Heart left ventricle (tissue), 16 donors: ENCODE measurements at regions not wholly inside any gene's neighbourhood (a gene's known extent, or its start where the extent isn't known, plus 50 kb on each side); places are given as distances from the start of the nearest gene placed in this dataset.

ENCODE experiments used
- ATAC-seq, 4 donors: fragments of 200-7000 bp; cut with Tn5 transposase; one replicate each; pipeline ENCODE4 v1.9.1; 2020 to 2022; ENCODE audit warnings: moderate library complexity in 4 of 4, mild to moderate bottlenecking in 3 of 4, moderate number of reproducible peaks in 1 of 4
- DNase-seq, 5 donors: peaks; one replicate each; pipeline ENCODE4 v3.0.0-alpha.2; 2020
- H3K27ac ChIP-seq, 12 donors: fragments of 200-600 bp; sonication (generic) in 4 of 12; one replicate each; pipeline versions ENCODE4 v1.5.0 to v1.8.0; 2016 to 2022; ENCODE audit warnings: mild to moderate bottlenecking in 2 of 12
- H3K27me3 ChIP-seq, 9 donors: fragments of 200-600 bp; sonication (generic) in 2 of 9; one replicate each; pipeline versions ENCODE4 v1.5.1 to v1.8.0; 2016 to 2022; ENCODE audit warnings: mild to moderate bottlenecking in 3 of 9
- H3K36me3 ChIP-seq, 9 donors: fragments of 200-600 bp; sonication (generic) in 2 of 9; one replicate each; pipeline versions ENCODE4 v1.5.0 to v1.8.0; 2018 to 2022; ENCODE audit warnings: mild to moderate bottlenecking in 2 of 9
- H3K4me1 ChIP-seq, 12 donors: fragments of 200-600 bp; sonication (generic) in 4 of 12; one replicate each; pipeline versions ENCODE4 v1.5.0 to v1.8.0; 2016 to 2022; ENCODE audit warnings: mild to moderate bottlenecking in 3 of 12
- H3K4me3 ChIP-seq, 12 donors: fragments of 200-600 bp; sonication (generic) in 4 of 12; one replicate each; pipeline versions ENCODE4 v1.5.0 to v1.8.0; 2017 to 2022; ENCODE audit warnings: mild to moderate bottlenecking in 9 of 12, moderate library complexity in 4 of 12
- H3K9me3 ChIP-seq, 12 donors: fragments of 200-600 bp; sonication (generic) in 4 of 12; one replicate each; pipeline versions ENCODE4 v1.5.0 to v1.8.0; 2016 to 2022; ENCODE audit warnings: mild to moderate bottlenecking in 1 of 12
- POLR2A ChIP-seq, 2 donors: fragments of 450-650 bp; IDR thresholded peaks; one replicate each; pipeline ENCODE4 v1.6.1; 2017; ENCODE audit warnings: antibody characterized with exemption in 2 of 2, mild to moderate bottlenecking in 2 of 2, moderate library complexity in 2 of 2
- WGBS, 4 donors: extraction: QIAGEN DNeasy Blood & Tissue Kit in 2 of 4; methylation state at CpG; one replicate each; pipeline versions ENCODE4 v1.1.5 to v1.1.7; 2013 to 2018; 5-methylcytosine and 5-hydroxymethylcytosine counted together
- intact Hi-C, 10 donors: fragments of 100-400 bp; cut with DNase I; formaldehyde crosslinking; loops; one replicate each; pipeline versions ENCODE4 v1.11.1 to v1.14.2; 2022
- TF ChIP-seq, protein P1 (sequence below), 12 donors: fragments of 200-600 bp; sonication (generic) in 4 of 12; IDR thresholded peaks; one replicate each; pipeline versions ENCODE4 v1.5.0 to v1.8.0; 2018 to 2022; ENCODE audit warnings: antibody characterized with exemption in 12 of 12, mild to moderate bottlenecking in 5 of 12
- donor health status: ischemic (EF 13 %, LVEDD 7.1; RV severe dilation, severe dysfunction).
- donor health status: healthy with polysubstance abuse.
- donor health status: DM: no; HTN: yes; CAD: no.
- donor health status: DM: no; HTN: no; CAD: no.
- donor health status: ischemic (EF 25% LVEDD 6.9; RV normal size, moderate dysfunction).
- donor health status: ischemic (EF 25% LVEDD 5.7; RV mildly dilated, moderate dysfunction).
- donor health status: healthy.
- donor health status: DM: yes; HTN: yes; CAD: no.
- donor health status: ischemic (EF 35%, LVEDD 5.7; RV mildly dilated, moderate dysfunction).
- donor health status: nonischemic (EF 11% LVEDD 7.7; RV severe dilation, severe dysfunction).
- donor health status: DM: yes; HTN: yes; CAD: no.
- donor health status: PGD.
- donor health status: ischemic (EF 29% LVEDD 5.4; RV normal size, mild dysfunction).
- donor health status: nonischemic (EF 23%, LVEDD 6.1; RV moderate dilation, normal function).

GRCh38 chr2:121886059-121886458 is 130.6 kb downstream of the TSN start:
- intact Hi-C loops = no loop called here
- Histone ChIP-seq H3K4me1 (no peaks in the 10 kb centered on the region), H3K27me3 (peaks cover 0 to 4% (median 0%) of the 10 kb centered on the region in 9 donors), H3K36me3 (no peaks in the 10 kb centered on the region), H3K9me3 (no peaks in the 10 kb centered on the region), H3K4me3 (no peak overlapping the region), H3K27ac (no peak overlapping the region)
- 90 to 93% (median 92%) methylated on average over 4 of the region's 4 CpGs for WGBS, 4 donors
- ATAC-seq = no peak
- no peak for DNase-seq
- no peak for TF ChIP-seq POLR2A (IDR thresholded peaks at IDR 0.05)
- TF ChIP-seq, protein P1, sequence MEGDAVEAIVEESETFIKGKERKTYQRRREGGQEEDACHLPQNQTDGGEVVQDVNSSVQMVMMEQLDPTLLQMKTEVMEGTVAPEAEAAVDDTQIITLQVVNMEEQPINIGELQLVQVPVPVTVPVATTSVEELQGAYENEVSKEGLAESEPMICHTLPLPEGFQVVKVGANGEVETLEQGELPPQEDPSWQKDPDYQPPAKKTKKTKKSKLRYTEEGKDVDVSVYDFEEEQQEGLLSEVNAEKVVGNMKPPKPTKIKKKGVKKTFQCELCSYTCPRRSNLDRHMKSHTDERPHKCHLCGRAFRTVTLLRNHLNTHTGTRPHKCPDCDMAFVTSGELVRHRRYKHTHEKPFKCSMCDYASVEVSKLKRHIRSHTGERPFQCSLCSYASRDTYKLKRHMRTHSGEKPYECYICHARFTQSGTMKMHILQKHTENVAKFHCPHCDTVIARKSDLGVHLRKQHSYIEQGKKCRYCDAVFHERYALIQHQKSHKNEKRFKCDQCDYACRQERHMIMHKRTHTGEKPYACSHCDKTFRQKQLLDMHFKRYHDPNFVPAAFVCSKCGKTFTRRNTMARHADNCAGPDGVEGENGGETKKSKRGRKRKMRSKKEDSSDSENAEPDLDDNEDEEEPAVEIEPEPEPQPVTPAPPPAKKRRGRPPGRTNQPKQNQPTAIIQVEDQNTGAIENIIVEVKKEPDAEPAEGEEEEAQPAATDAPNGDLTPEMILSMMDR (IDR thresholded peaks at IDR 0.05) = no peak

DNA sequence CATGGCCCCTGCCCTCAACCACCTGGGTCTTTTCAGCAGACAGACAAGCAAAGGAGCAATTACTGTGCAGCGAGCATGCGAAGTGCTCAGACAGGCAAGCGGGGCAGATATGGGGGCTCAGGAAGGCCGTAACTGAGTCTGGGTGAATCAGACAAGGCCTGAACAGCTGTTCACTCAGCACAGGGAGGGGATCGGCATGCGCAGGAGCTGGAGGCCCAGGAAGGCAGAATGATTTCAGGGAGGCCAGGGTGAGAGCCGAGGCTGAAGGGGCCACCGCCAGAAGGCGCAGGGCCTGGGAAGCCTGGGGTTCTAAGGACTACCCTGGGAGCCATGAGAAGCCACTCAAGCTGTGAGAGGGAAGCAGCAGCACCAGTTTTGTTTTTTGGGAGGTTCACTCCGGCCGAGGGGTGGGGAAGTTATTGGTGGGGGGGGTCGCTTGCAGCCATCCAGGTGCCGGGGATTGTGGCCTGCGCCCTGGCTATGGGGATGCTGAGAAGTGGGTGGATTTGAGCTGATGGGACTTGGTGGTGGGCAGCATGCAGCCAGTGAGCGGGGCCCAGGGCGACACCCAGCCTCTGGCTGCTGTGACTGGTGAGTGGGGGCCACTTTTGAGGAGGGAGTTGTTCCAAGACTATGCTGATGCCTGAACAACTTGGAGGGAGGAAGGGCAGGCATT is 132.2 kb downstream of the TSN start:
- no peaks in the 10 kb centered on the region for H3K9me3 ChIP-seq
- WGBS, 4 donors = 93 to 96% (median 95%) methylated on average over 16 of the region's 16 CpGs
- no peaks in the 10 kb centered on the region for H3K27me3 ChIP-seq
- TF ChIP-seq POLR2A (IDR thresholded peaks at IDR 0.05) = no peak
- TF ChIP-seq, protein P1 (IDR thresholded peaks at IDR 0.05) = no peak
- intact Hi-C loops = no loop called here
- no peak overlapping the region for H3K27ac ChIP-seq
- peak in 1 of 4 donors; percentile 18 for ATAC-seq
- no peak for DNase-seq
- no peaks in the 10 kb centered on the region for H3K36me3 ChIP-seq
- no peak overlapping the region for H3K4me3 ChIP-seq
- H3K4me1 ChIP-seq = no peaks in the 10 kb centered on the region

DNA sequence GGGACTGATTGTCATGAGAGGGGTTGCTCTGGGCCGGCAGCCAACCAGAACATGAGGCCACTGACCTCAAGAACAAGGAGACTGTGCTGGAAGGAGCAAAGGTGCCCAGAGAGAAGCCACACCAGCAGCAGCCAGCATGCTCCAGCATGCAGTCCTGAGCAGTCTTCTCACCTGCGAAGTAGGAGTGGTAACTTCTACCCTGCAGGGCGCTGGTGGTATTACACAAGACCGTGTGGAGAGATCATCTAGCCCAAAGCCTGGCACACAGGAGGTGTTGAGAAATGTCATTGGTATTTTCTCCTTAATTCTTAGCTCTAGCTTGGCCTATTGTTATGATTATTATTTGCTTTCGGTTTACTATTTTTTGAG is 132.7 kb downstream of the TSN start:
- DNase-seq (no peak), ATAC-seq (peak in 2 of 4 donors; percentile 13 to 20)
- Histone ChIP-seq H3K9me3 (no peaks in the 10 kb centered on the region), H3K27ac (no peak overlapping the region), H3K27me3 (no peaks in the 10 kb centered on the region), H3K4me3 (no peak overlapping the region), H3K36me3 (no peaks in the 10 kb centered on the region), H3K4me1 (no peaks in the 10 kb centered on the region)
- WGBS, 4 donors = 68 to 81% (median 72%) methylated on average over 5 of the region's 5 CpGs
- TF ChIP-seq POLR2A (IDR thresholded peaks at IDR 0.05) = no peak
- TF ChIP-seq, protein P1 (IDR thresholded peaks at IDR 0.05) = peak in 2 of 12 donors; percentile 30 to 36
- intact Hi-C loops = no loop called here

- intact Hi-C loops = no loop called here
- WGBS, 4 donors = 69 to 77% (median 74%) methylated on average over 9 of the region's 9 CpGs
- ATAC-seq = no peak
Observed at GRCh38 chr2:121890041-121890440, 134.6 kb downstream of the TSN start.

More at GRCh38 chr2:121890041-121890440, 134.6 kb downstream of the TSN start:
- H3K27ac ChIP-seq = no peak overlapping the region
- H3K4me1 ChIP-seq = no peaks in the 10 kb centered on the region
- H3K4me3 ChIP-seq = no peak overlapping the region
- H3K27me3 ChIP-seq = no peaks in the 10 kb centered on the region
- no peak for DNase-seq
- H3K36me3 ChIP-seq = no peaks in the 10 kb centered on the region
- no peaks in the 10 kb centered on the region for H3K9me3 ChIP-seq
- TF ChIP-seq, protein P1 (IDR thresholded peaks at IDR 0.05) = no peak
- no peak for TF ChIP-seq POLR2A (IDR thresholded peaks at IDR 0.05)
